Inferior parietal cortex (tissue), 1 donor: ENCODE measurements at regions not wholly inside any gene's neighbourhood (a gene's known extent, or its start where the extent isn't known, plus 50 kb on each side); places are given as distances from the start of the nearest gene placed in this dataset.

Experiments
- DNase-seq: peaks from one replicate; pipeline ENCODE4 v3.0.0-alpha.2; 2016; ENCODE audit errors: extremely low spot score

GRCh38 chr2:145854039-145854755 is 1334.3 kb upstream of the ZEB2 start:
- DNase-seq = no peak

GRCh38 chr2:145851730-145852129 is 1331.8 kb upstream of the ZEB2 start:
- no peak for DNase-seq

GRCh38 chr2:145849466-145849865 is 1329.5 kb upstream of the ZEB2 start:
- DNase-seq = no peak

- no peak for DNase-seq
These were observed 1327.1 kb upstream of the ZEB2 start for GRCh38 chr2:145846982-145847381.

- DNase-seq = no peak
These were observed 1326.0 kb upstream of the ZEB2 start for GRCh38 chr2:145845923-145846322.

- DNase-seq = no peak
These were observed 1325.4 kb upstream of the ZEB2 start for GRCh38 chr2:145845207-145845894.

GRCh38 chr2:145841973-145842372 is 1322.1 kb upstream of the ZEB2 start:
- DNase-seq = no peak

- no peak for DNase-seq
These were observed 1317.1 kb upstream of the ZEB2 start for GRCh38 chr2:145836986-145837385.

GRCh38 chr2:145835665-145836064 is 1315.7 kb upstream of the ZEB2 start:
- no peak for DNase-seq

GRCh38 chr2:145832681-145833080 is 1312.8 kb upstream of the ZEB2 start:
- no peak for DNase-seq

GRCh38 chr2:145829931-145830330 is 1310.0 kb upstream of the ZEB2 start:
- DNase-seq = no peak

GRCh38 chr2:145827235-145827634 is 1307.3 kb upstream of the ZEB2 start:
- DNase-seq = no peak

- DNase-seq = no peak
These were observed 1304.5 kb upstream of the ZEB2 start for GRCh38 chr2:145824384-145824783.

GRCh38 chr2:145822892-145823534 is 1303.1 kb upstream of the ZEB2 start:
- no peak for DNase-seq

- no peak for DNase-seq
These were observed 1300.7 kb upstream of the ZEB2 start for GRCh38 chr2:145820651-145821050.

GRCh38 chr2:145818890-145819504 is 1299.1 kb upstream of the ZEB2 start:
- no peak for DNase-seq

GRCh38 chr2:145815933-145816332 is 1296.0 kb upstream of the ZEB2 start:
- DNase-seq = no peak

GRCh38 chr2:145813481-145813880 is 1293.6 kb upstream of the ZEB2 start:
- DNase-seq = no peak

GRCh38 chr2:145812165-145812554 is 1292.2 kb upstream of the ZEB2 start:
- no peak for DNase-seq

- no peak for DNase-seq
These were observed 1291.6 kb upstream of the ZEB2 start for GRCh38 chr2:145811276-145812164.

GRCh38 chr2:145807968-145808367 is 1288.0 kb upstream of the ZEB2 start:
- DNase-seq = no peak

GRCh38 chr2:145807554-145807953 is 1287.6 kb upstream of the ZEB2 start:
- DNase-seq = no peak
